SK-N-SH (cell line): ENCODE measurements at regions not wholly inside any gene's neighbourhood (a gene's known extent, or its start where the extent isn't known, plus 50 kb on each side); places are given as distances from the start of the nearest gene placed in this dataset.

Experiments used
- CTCF ChIA-PET: fragments of 300-600, 350-600 bp; formaldehyde crosslinking; extraction: SDS; loops from one replicate; lab custom pipeline; 2021; lab: Yijun Ruan, JAX
- POLR2A ChIA-PET: fragments of 350-600 bp; sonication (Branson Sonifier 250); formaldehyde crosslinking; extraction: SDS; loops from one replicate; lab custom pipeline; 2020; ENCODE audit warnings: antibody characterized with exemption, inconsistent platforms; lab: Yijun Ruan, JAX
- DNase-seq: peaks from one replicate; pipeline ENCODE4 v3.0.0; 2012
- H2AFZ ChIP-seq: fragments of 200-600 bp; sonication (generic); 2 replicates; pipeline ENCODE4 v1.8.1; 2016; ENCODE audit warnings: antibody characterized with exemption, mild to moderate bottlenecking, low read depth
- H3F3A ChIP-seq: fragments of 200-600 bp; sonication (generic); replicated peaks from 2 replicates; pipeline ENCODE3; 2016; ENCODE audit warnings: antibody characterized with exemption, mild to moderate bottlenecking; ENCODE audit not compliant: insufficient read depth
- H3K27ac ChIP-seq, 2 experiments: fragments of 200-500 bp in 1 of 2; fragments of 200-600 bp in 1 of 2; sonication (Bioruptor generic) in 1 of 2; sonication (generic), shearing (Covaris generic) in 1 of 2; 2 replicates each; pipeline versions ENCODE4 v1.5.1 to v1.6.1; 2014 to 2016; ENCODE audit warnings: low read depth in 2 of 2, inconsistent platforms in 1 of 2, low read length in 1 of 2, mild to moderate bottlenecking in 1 of 2, mixed read lengths in 1 of 2
- H3K27me3 ChIP-seq: fragments of 200-600 bp; sonication (generic), shearing (Covaris generic); 2 replicates; pipeline ENCODE4 v1.6.1; 2016; ENCODE audit warnings: mixed run types; ENCODE audit not compliant: insufficient read depth
- H3K36me3 ChIP-seq, 2 experiments: fragments of 200-500 bp in 1 of 2; fragments of 200-600 bp in 1 of 2; sonication (Bioruptor generic) in 1 of 2; sonication (generic) in 1 of 2; replicated peaks in 1 of 2; 2 replicates each; pipeline versions ENCODE3 to v1.5.1; 2014 to 2016; ENCODE audit warnings: low read length in 1 of 2, mild to moderate bottlenecking in 1 of 2; ENCODE audit not compliant: insufficient read depth in 2 of 2, control insufficient read depth in 1 of 2
- H3K4me1 ChIP-seq, 2 experiments: fragments of 200-500 bp in 1 of 2; fragments of 200-600 bp in 1 of 2; sonication (Bioruptor generic) in 1 of 2; sonication (generic), shearing (Covaris generic) in 1 of 2; 2 replicates each; pipeline versions ENCODE4 v1.5.1 to v1.6.1; 2014 to 2016; ENCODE audit warnings: low read depth in 1 of 2, low read length in 1 of 2, mixed run types in 1 of 2; ENCODE audit not compliant: insufficient read depth in 2 of 2, control insufficient read depth in 1 of 2
- H3K4me2 ChIP-seq: fragments of 200-600 bp; sonication (generic), shearing (Covaris generic); 2 replicates; pipeline ENCODE4 v1.6.1; 2017; ENCODE audit warnings: mixed run types
- H3K4me3 ChIP-seq, 2 experiments: fragments of 200-500 bp in 1 of 2; fragments of 200-600 bp in 1 of 2; sonication (Bioruptor generic) in 1 of 2; sonication (generic), shearing (Covaris generic) in 1 of 2; 2 replicates each; pipeline versions ENCODE4 v1.5.1 to v1.8.1; 2014 to 2016; ENCODE audit warnings: low read depth in 2 of 2, inconsistent platforms in 1 of 2, low read length in 1 of 2, mild to moderate bottlenecking in 1 of 2, mixed read lengths in 1 of 2, moderate library complexity in 1 of 2
- H3K79me2 ChIP-seq: fragments of 200-600 bp; sonication (generic); 2 replicates; pipeline ENCODE4 v1.8.1; 2017; ENCODE audit warnings: mild to moderate bottlenecking; ENCODE audit not compliant: insufficient read depth
- H3K9ac ChIP-seq: fragments of 200-600 bp; sonication (generic); 2 replicates; pipeline ENCODE4 v1.6.1; 2017; ENCODE audit warnings: mixed run types
- H3K9me2 ChIP-seq: fragments of 200-600 bp; sonication (generic); 2 replicates; pipeline ENCODE4 v1.6.1; 2017; ENCODE audit warnings: mixed run types
- H3K9me3 ChIP-seq: fragments of 200-600 bp; sonication (generic); 2 replicates; pipeline ENCODE4 v1.6.1; 2017; ENCODE audit warnings: mixed run types, mild to moderate bottlenecking, moderate library complexity
- H4K20me1 ChIP-seq: fragments of 200-600 bp; sonication (generic); 2 replicates; pipeline ENCODE4 v1.6.1; 2017; ENCODE audit warnings: mild to moderate bottlenecking, mixed run types; ENCODE audit not compliant: insufficient read depth
- CHD2 ChIP-seq: fragments of 150-350 bp; IDR thresholded peaks from 2 replicates; pipeline ENCODE4 v1.6.1; 2018; ENCODE audit warnings: low read length; ENCODE audit not compliant: partially characterized antibody
- ELF1 ChIP-seq: IDR thresholded peaks from 2 replicates; pipeline ENCODE4 v1.4.0; 2012
- EP300 ChIP-seq, 2 experiments: IDR thresholded peaks; 2 replicates each; pipeline versions ENCODE4 v1.4.0 to v1.6.1; 2012; ENCODE audit warnings: borderline replicate concordance in 1 of 2, low read depth in 1 of 2, low read length in 1 of 2
- EZH2phosphoT487 ChIP-seq: fragments of 200-600 bp; sonication (generic); IDR thresholded peaks from 2 replicates; pipeline ENCODE4 v1.6.1; 2017; ENCODE audit warnings: low read depth, mixed run types, mild to moderate bottlenecking, antibody characterized with exemption, moderate library complexity, borderline replicate concordance
- FOXJ3 ChIP-seq: sonication (generic); formaldehyde crosslinking; IDR thresholded peaks from 2 replicates; pipeline ENCODE4 v1.5.1; 2020; ENCODE audit warnings: mild to moderate bottlenecking, missing genetic modification reagents
- GABPA ChIP-seq: IDR thresholded peaks from 2 replicates; pipeline ENCODE4 v1.4.0; 2012; ENCODE audit warnings: low read depth, mild to moderate bottlenecking
- MEF2A ChIP-seq: IDR thresholded peaks from 2 replicates; pipeline ENCODE4 v1.4.0; 2012; ENCODE audit warnings: low read depth, borderline replicate concordance
- PBX3 ChIP-seq: IDR thresholded peaks from 2 replicates; pipeline ENCODE4; 2012
- RCOR1 ChIP-seq: fragments of 150-350 bp; IDR thresholded peaks from 2 replicates; pipeline ENCODE4 v1.6.1; 2017; ENCODE audit warnings: antibody characterized with exemption, low read length
- SIN3A ChIP-seq: IDR thresholded peaks from 2 replicates; pipeline ENCODE4 v1.6.1; 2012; ENCODE audit warnings: low read depth, mild to moderate bottlenecking, low read length, moderate library complexity, borderline replicate concordance
- SMC3 ChIP-seq: IDR thresholded peaks from 2 replicates; pipeline ENCODE4 v1.6.1; 2012; ENCODE audit warnings: low read depth, low read length, improper control_type of control experiment
- TAF1 ChIP-seq: IDR thresholded peaks from 2 replicates; pipeline ENCODE4 v1.6.1; 2012; ENCODE audit warnings: low read depth, mild to moderate bottlenecking, low read length, moderate library complexity, borderline replicate concordance
- TCF12 ChIP-seq: IDR thresholded peaks from 2 replicates; pipeline ENCODE4 v1.4.0; 2012
- TEAD4 ChIP-seq: IDR thresholded peaks from 2 replicates; pipeline ENCODE4 v1.4.0; 2012; ENCODE audit warnings: mild to moderate bottlenecking, borderline replicate concordance; ENCODE audit not compliant: insufficient read depth
- USF2 ChIP-seq: fragments of 150-350 bp; IDR thresholded peaks from 2 replicates; pipeline ENCODE4 v1.6.1; 2017; ENCODE audit warnings: antibody characterized with exemption, low read length, low read depth, borderline replicate concordance
- YY1 ChIP-seq: IDR thresholded peaks from 2 replicates; pipeline ENCODE4 v1.4.0; 2012; ENCODE audit warnings: low read depth, mild to moderate bottlenecking
- ZBTB33 ChIP-seq: IDR thresholded peaks from 2 replicates; pipeline ENCODE4 v1.4.0; 2012; ENCODE audit warnings: low read depth, borderline replicate concordance
- WGBS: methylation state at CpG from one replicate; pipeline ENCODE4 v1.1.6; 2017; ENCODE audit warnings: low lambda C conversion rate; 5-methylcytosine and 5-hydroxymethylcytosine counted together
- TF ChIP-seq, protein P1 (sequence below): IDR thresholded peaks from 2 replicates; pipeline ENCODE4 v1.4.0; 2012; ENCODE audit warnings: low read depth

DNA sequence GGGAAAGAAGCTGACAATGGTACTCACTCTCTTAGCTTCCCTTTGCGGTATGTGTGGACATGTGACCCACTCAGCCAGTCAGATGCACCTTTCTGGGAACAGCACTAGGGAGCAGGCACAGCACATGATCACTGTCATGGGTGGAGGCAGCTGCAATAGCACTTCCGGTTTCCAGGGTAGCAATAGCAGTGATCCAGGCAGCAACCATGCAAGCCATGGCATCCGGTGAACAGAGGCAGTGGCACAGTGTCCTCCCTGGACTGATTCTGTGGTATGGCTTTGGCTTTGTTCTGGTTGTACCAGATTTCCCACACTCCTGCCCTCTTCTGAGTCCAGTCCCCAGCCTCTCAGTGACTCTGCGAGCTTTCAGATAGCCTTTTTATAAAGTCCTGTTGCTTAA, 86.8 kb upstream of the NAMPT start:
- no peak overlapping the region for H3K4me2 ChIP-seq
- peaks cover 0 to 3% of the 10 kb centered on the region in 2 experiments; a peak in 1 of 4 replicates for H3K4me1 ChIP-seq
- no peaks in the 10 kb centered on the region for H3K27me3 ChIP-seq
- no peaks in the 10 kb centered on the region for H3F3A ChIP-seq
- H3K36me3 ChIP-seq: no peaks in the 10 kb centered on the region
- no peaks in the 10 kb centered on the region for H3K9me3 ChIP-seq
- DNase-seq: no peak
- no peaks in the 10 kb centered on the region for H3K9me2 ChIP-seq
- H3K79me2 ChIP-seq: no peaks in the 10 kb centered on the region
- WGBS: 80% methylated on average over 4 of the region's 4 CpGs
- H3K27ac ChIP-seq: no peak overlapping the region
- H3K4me3 ChIP-seq: no peak overlapping the region
- H4K20me1 ChIP-seq: no peaks in the 10 kb centered on the region
- no peak overlapping the region for H3K9ac ChIP-seq
- ChIA-PET POLR2A (no interaction called here), CTCF (no interaction called here)
- no peak for TF ChIP-seq SIN3A
- TF ChIP-seq EZH2phosphoT487: no peak
- TF ChIP-seq GABPA: no peak
- TF ChIP-seq ZBTB33: no peak
- no peak for TF ChIP-seq MEF2A
- no peak for TF ChIP-seq TCF12
- no peak for TF ChIP-seq PBX3
- no peak for TF ChIP-seq USF2
- no peak for TF ChIP-seq SMC3
- TF ChIP-seq, protein P1, sequence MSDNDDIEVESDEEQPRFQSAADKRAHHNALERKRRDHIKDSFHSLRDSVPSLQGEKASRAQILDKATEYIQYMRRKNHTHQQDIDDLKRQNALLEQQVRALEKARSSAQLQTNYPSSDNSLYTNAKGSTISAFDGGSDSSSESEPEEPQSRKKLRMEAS: no peak
- no peak for TF ChIP-seq YY1
- no peak for TF ChIP-seq EP300 (IDR thresholded peaks at IDR 0.05; ENCODE audit: borderline replicate concordance in 1 of 2, low read depth in 1 of 2, low read length in 1 of 2)
- no peak for TF ChIP-seq TEAD4
- TF ChIP-seq CHD2: no peak
- TF ChIP-seq RCOR1: no peak
- TF ChIP-seq FOXJ3 (CRISPR knock-in tag): no peak
- no peak for TF ChIP-seq TAF1
- TF ChIP-seq ELF1: no peak
- no peak overlapping the region for H2AFZ ChIP-seq
